GM19452 (cell line): ENCODE measurements at regions not wholly inside any gene's neighbourhood (a gene's known extent, or its start where the extent isn't known, plus 50 kb on each side); places are given as distances from the start of the nearest gene placed in this dataset.
"Not testable (repeated sequence)": the region's sequence is repeated elsewhere in the genome, so short reads cannot be mapped to it uniquely, and the experiment has no call there.

Source experiments
- ATAC-seq: cut with Tn5 transposase; IDR thresholded peaks from one replicate; pipeline ENCODE4 v1.9.1; 2021; ENCODE audit not compliant: unreplicated experiment

DNA sequence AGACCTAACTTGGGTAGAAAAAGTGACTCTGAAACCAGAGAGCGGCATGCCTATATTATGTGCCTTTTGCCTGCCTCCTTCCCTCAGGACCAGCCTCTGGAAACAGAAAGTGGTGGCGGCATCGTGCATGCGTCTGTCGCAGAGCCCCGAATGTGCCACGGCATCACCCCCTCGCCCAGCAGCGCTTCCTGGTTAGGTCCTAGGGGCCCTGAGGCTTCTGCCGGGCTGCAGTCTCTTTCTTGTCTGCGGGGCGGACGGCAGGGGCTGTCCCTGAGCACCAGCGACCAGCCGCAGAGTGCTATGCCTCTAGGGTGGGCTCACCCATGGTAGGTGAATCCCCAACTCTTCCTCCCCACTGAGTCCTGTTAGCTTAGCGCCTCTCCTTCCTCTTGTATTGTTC, 68.7 kb downstream of the VSIG4 start:
- no peak for ATAC-seq

DNA sequence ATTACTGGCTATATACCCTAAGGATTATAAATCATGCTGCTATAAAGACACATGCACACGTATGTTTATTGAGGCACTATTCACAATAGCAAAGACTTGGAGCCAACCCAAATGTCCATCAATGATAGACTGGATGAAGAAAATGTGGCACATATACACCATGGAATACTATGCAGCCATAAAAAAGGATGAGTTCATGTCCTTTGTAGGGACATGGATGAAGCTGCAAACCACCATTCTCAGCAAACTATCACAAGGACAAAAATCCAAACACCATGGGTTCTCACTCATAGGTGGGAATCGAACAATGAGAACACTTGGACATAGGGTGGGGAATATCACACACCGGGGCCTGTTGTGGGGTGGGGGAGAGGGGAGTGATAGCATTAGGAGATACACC, 72.7 kb downstream of the VSIG4 start:
- ATAC-seq = not testable (repeated sequence)

DNA sequence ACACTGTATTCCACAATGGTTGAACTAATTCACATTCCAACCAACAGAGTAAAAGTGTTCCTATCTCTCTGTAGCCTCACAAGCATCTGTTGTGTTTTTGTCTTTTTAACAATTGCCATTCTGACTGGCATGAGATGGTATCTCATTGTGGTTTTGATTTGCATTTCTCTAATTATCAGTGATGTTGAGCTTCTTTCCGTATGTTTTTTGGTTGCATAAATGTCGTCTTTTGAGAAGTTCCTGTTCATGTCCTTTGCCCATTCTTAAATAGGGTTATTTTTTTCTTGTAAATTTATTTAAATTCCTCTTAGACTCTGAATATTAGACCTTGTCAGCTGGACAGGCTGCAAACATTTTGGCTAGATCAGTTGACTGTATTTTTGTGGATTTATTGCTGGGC, 78.2 kb downstream of the VSIG4 start:
- ATAC-seq = no peak

DNA sequence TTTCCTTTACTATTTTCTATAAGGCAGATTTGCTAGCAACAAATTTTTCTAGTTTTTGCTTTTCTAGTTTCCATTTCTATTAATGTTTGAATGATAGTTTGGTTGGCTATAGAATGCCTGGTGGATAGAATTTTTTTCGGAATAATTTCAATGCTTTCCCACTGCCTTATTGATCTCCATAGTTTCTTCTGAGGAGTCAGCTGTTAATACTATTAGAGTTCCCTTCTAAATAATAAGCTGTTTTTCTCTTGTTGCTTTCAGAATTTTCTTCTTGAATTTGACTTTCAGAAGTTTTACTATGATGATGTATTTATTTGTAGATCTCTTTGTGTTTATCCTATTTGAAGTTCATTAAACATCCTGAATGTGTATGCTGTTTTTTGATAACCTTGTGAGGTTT, 91.8 kb downstream of the VSIG4 start:
- no peak for ATAC-seq

DNA sequence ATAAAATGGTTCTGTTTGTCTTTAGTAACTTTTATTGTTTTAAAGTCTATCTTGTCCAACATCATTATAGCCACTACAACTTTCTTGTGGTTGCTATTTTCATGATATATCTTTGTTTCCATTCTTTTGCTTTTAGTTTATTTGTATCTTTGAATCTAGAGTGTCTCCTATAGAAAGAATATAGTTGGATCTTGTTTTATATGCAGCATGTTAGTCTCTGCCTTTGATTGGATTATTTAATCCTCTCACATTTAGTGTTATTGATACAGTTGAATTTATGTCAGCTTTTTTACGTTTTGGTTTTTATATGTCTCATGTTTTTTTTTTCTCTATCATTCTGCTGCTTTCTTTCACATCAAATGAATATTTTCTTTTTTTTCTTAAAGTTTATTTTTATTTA, 98.1 kb downstream of the VSIG4 start:
- ATAC-seq = no peak

DNA sequence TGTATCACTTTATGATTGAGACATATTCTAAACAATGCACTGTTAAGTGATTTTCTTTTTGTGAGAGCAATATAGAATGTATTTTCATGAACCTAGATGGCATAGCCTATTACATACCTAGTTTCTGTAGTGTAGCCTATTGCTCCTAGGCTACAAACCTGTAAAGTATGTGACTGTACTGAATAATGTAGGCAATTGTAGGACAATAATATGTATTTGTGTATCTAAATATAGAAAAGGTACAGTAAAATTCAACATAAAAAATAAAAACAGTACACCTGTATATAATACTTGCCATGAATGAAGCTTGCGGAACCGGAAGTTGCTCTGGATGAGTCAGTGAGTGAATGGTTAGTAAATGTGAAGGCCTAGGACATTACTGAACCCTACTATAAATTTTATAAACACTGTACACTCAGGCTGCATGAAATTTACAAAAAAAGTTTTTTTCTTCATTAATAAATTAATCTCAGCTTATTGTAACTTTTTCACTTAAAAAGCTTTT, 106.7 kb downstream of the VSIG4 start:
- ATAC-seq = no peak

DNA sequence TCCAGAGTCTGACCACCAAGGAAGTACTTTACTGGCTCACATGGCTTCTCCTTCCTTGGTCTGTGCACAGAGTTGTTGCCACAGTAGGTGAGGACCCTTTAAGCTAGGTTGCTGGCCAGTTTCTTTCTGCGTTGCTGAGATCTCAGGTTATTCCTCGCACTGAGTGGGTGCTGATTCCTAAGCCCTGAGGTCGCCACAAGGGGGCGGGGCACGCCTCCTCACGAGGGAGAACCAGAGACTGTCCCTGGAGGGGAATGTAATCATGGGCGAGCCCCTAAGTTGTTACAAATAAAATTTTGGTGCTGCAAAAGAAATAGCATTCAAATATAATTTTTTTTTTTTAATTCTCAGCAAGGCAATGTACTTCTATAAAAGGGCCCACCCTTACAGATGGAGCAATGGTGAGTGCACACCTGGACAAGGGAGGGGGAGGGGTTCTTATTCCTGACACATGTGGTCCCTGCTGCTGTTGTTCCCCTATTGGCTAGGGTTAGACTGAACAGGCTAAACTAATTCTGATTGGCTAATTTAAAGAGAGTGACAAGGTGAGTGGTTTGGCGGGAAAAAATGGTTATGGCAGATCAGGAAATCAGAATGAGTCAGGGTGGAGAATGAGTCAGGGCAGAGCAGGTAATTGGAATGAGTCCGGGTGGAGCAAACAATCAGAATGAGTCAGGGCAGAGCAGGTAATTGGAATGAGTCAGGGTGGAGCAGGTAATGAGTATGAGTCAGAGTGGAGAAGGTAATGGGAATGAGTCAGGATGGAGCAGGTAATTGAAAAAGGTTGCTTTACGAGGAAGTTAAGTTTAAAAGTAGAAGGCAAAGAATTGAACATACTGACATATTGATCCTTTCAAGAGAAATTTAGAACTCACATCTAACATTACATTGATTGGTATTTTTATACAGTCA, 107.5 kb downstream of the VSIG4 start:
- ATAC-seq = no peak

DNA sequence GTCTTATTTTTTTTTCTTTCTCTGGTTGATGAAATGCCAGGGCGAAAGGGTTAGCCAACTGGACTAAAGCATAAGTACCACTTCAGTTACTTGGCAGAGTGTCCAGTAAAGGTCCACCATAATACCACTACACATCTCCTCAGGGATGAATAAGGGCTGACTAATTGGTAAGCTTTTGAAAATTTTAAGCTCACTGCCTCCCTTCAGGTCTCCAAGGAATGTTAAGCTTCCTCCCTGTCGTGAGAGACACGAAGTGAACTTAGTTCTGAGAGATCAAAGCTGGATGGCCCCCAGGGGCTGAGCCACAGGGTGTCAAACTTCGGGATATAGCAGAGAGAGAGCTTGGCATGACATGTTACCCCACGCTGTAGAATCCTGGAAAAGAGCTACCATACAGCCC, 111.4 kb downstream of the VSIG4 start:
- no peak for ATAC-seq

DNA sequence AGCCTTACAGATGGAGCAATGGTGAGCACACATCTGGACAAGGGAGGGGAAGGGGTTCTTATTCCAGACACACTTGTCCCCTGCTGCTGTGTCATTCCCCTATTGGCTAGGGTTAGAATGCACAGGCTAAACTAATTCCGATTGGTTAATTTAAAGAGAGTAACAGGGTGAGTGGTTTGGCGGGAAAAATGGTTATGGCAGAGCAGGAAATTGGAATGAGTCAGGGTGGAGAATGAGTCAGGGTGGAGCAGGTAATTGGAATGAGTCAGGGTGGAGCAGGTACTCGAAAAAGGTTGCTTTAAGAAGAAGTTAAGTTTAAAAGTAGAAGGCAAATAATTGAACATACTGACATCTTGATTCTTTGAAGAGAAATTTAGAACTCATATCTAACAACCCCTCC, 112.5 kb downstream of the VSIG4 start:
- ATAC-seq = not testable (repeated sequence)

DNA sequence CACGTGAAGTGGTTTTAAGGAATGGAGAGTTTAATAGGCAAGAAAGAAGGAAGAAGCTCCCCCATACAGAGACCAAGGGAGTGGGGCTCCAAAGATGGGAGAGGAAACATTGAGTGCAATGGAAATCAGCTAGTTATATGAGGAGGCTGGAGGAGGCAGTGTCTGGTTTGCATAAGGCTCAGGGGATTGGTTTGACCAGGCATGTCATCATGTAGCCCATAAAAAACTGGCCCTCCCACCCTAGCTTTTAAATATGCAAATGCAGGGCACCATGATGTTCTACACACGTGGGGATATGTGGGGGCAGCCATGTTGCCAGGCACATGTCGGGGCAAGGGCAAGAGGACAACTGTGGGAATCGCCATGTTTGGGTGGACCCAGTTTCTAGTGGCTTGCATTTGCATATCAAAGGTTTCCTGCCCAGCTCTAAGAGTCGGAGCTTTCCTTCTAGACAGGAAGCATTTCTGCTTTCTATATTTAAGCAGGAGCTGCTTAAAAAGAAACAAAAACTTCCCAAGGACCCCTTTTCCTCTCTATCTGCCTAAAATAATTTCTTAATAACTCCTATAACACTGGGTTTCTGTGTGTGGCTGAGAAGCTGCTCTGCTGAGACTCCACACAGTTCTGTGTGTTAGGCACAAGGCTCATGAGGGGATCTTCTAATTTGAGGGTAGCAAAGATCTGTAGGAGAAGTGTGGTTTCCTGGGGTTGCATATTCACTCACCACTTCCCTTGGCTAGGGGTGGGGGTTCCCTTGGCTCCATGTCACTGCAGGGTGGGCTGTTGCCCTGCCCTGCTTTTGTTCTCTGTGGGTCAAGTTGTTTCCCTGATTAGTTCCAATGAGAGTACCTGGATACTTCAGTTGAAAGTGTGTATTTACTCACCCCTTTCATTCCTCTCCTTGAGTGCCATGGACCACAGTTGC, 113.5 kb downstream of the VSIG4 start:
- ATAC-seq = no peak

DNA sequence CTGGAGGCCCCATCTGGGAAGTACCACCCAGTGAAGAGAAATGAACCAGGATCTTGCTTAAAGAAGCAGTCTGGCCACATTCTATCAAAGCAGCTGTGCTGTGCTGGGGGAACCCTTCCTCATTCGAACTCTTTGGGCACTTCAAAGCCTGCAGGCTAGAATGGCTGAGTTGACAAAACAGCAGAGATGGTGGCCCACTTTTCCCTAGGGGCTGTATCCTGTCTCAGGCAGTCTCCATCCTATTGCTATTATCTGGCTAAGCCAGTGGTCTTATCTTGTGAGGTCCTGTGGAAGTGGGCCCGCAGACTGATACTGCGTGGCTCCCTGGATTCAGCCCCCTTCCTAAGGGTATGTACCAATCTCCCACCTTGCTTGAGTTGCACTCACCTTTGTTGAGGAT, 114.3 kb downstream of the VSIG4 start:
- ATAC-seq = no peak

DNA sequence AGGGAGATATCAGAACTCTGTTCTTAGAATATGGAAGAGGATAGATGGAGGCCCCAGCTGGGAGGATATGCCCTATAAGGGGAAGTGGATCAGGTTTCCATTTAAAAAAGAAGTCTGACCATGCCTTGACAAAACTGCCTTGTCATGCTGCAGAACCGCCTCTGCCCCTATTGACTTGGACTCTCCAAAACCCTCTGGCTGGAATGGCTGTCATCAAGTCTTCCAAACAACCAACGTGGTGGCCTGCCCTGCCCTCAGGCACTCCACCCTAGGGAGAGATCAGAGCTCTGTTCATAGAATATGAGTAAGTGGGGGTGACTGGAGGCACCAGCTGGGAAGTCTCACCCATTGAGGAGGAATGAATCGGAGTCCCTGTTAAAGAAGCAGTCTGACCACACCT, 114.9 kb downstream of the VSIG4 start:
- ATAC-seq = no peak

DNA sequence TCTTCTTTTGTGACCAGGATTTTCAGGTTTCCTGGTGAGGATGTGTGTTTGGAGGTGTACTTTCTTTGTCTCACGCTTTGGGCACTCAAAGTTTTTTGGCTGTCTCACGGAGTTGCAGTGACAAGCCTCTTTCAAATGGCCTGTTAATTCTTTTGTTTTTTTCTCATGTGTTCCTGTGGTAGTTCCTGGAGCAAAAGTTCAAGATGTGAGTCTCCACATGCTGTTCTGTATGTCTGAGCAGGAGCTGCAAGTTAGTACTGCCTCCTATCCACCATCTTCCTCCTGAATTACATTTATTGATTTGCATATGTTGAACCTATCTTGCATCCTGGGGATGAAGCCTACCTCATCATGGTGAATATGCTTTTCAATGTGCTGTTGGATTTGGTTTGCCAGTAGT, 118.5 kb downstream of the VSIG4 start:
- no peak for ATAC-seq

DNA sequence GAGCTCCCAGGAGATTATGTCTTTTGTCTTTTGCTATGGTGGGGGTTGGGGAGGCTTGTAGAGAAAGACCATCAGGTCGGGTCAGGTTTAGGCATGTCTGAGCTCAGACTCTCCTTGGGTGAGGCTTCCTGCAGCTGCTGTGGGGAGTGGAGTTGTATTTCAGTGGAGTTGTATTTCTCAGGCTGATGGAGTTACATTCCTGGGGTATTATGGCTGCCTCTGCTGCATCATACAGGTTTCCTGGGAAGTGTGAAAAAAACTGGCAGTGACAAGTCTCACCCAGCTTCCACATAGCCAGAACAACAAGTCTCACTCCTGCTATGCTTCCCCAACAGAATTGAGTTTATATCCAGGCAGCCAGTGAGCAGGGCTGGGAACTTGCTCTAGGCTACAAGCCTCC, 119.3 kb downstream of the VSIG4 start:
- no peak for ATAC-seq

DNA sequence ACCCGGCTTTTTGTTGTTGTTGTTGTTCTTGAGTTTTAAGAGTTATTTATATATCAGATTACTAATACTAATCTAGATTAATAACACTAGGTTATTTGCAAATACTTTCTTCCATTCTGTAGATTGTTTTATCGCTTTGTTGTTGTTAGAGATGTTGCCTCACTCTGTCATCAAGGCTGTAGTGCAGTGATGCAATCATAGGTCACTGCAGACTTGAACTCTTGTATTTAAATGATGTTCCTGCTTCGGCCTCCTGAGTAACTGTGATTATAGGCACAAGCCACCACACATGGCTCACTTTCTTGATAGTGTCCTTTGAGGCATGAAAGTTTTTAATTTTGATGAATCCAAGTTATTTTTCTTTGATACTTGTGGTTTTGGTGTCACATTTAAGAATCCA, 129.0 kb downstream of the VSIG4 start:
- ATAC-seq = no peak

DNA sequence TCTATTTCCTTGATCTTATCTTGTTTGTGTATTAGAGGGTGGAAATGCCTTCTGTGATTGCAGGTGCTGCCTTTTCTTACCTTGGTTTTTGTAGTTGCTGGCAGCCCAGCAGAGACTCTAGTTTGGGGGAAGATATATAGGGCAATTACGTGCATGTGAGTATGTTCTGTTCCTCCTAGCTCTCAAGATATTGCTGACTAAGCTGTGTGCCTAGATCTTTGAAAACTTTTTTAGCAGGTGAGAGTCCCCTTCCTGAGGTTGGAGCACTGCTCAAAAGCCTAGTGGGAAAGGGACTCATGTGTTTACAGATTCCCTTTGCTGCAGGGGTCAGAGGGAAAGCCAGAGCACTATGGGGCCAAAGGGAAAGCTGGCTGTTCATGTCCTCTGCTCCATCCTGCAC, 136.1 kb downstream of the VSIG4 start:
- no peak for ATAC-seq

DNA sequence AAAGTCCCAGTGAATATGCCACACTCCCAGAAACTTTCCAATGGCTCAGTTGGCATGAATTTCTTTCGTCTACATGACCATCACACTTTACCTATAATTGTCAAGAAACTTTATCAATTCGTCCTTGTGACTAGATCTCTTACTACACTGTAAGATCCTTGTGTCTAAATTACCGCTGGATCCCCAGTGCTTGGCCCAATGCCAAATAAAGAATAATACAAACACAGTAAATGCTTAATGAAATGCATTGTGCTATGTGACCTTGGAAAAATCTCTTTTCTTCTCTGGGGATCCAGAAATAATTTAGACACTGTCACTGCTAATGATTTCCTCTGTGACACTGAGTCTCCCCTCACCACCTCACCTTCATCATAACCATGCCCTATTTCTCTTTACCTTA, 137.9 kb downstream of the VSIG4 start:
- no peak for ATAC-seq

DNA sequence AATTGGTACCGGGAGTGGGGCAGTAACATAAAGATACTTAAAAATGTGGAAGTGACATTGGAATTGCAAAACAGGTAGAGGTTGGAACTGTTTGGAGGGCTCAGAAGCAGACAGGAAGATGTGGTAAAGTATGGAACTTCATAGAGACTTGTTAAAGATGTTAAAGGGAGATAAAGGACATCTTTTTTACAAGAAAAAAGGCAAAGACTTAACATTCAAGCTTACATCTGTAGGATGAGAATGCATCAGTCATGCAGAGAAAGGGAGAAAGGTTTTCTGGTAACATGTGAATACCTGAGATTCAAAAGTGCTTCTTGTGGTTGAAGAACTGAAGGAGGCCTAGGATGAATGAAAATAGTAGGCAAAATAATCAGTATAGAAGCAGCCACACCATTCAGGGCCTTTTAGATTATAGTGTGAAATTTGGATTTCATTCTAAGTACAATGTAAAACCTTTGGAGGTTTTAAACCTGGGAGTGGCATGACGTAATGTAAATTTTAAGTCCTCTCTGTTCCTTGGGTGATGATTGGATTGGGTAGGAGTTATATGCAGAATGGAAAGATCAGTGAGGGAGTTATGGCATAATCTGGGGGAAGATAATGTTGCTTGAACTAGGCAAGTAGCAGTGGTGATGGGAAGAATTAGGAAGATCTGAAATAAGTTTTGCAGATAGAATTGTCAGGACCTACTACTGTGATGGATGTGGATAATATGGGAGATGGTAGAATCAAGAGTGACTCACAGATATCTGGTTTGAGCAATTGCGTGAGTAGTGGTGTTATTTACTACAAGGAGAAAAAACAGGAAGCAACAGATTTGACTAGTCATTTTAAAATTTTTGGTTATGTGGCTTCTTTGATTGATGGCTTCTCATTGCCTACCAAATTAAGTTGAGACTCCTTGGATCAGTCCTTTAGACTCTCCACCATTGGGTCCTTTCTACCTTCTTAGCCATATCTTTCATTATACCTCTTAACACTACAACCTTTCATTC, 138.7 kb downstream of the VSIG4 start:
- ATAC-seq = no peak

DNA sequence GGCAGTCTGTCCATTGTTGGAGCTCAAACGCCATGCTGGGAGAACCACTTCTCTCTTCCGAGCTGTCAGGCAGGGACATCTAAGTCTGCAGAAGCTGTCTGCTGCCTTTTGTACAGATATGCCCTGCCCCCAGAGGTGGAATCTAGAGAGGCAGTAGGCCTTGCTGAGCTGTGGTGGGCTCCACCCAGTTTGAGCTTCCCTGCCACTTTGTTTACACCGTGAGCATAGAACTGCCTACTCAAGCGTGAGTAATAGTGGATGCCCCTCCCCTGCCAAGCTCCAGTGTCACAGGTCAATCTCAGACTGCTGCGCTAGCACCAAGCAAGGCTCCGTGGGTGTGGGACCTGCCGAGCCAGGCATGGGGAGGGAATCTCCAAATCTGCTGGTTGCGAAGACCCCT, 145.7 kb downstream of the VSIG4 start:
- ATAC-seq = no peak

DNA sequence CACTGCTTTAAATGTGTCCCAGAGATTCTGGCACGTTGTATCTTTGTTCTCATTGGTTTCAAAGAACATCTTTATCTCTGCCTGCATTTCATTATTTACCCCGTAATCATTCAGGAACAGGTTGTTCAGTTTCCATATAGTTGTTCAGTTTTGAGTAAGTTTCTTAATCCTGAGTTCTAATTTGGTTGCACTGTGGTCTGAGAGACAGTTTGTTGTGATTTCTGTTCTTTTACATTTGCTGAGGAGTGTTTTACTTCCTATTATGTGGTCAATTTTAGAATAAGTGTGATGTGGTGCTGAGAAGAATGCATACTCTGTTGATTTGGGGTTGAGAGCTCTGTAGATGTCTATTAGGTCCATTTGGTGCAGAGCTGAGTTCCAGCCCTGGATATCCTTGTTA, 148.1 kb downstream of the VSIG4 start:
- ATAC-seq = not testable (repeated sequence)

DNA sequence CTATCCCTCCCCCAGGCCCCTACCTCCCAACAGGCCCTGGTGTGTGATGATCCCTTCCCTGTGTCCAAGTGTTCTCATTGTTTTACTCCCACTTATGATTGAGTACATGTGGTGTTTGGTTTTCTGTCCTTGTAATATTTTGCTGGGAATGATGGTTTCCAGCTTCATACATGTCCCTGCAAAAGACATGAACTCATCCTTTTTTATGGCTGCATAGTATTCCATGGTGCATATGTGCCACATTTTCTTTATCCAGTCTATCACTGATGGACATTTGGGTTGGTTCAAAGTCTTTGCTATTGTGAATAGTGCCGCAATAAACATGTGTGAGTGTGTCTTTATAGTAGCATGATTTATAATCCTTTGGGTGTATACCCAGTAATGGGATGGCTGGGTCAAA, 151.7 kb downstream of the VSIG4 start:
- ATAC-seq = not testable (repeated sequence)
